H1 (cell line): ENCODE measurements at regions not wholly inside any gene's neighbourhood (a gene's known extent, or its start where the extent isn't known, plus 50 kb on each side); places are given as distances from the start of the nearest gene placed in this dataset.

Source experiments
- ATF3 ChIP-seq: IDR thresholded peaks from 2 replicates; pipeline ENCODE4 v1.6.1; 2011; ENCODE audit warnings: low read depth, mild to moderate bottlenecking, low read length; ENCODE audit not compliant: insufficient read depth
- CBX8 ChIP-seq: fragments of 300-800, 300-1000 bp; sonication (generic); IDR thresholded peaks from 2 replicates; pipeline ENCODE4 v1.7.1; 2016; ENCODE audit warnings: low read depth, low read length, borderline replicate concordance
- E2F6 ChIP-seq: IDR thresholded peaks from 2 replicates; pipeline ENCODE4 v1.6.1; 2012; ENCODE audit warnings: inconsistent platforms
- NRF1 ChIP-seq: IDR thresholded peaks from 2 replicates; pipeline ENCODE4 v1.6.1; 2011; ENCODE audit warnings: mild to moderate bottlenecking, low read depth, low read length, improper control_type of control experiment
- POLR2A ChIP-seq, 2 experiments: IDR thresholded peaks; 1 replicate in 1 of 2; 2 replicates in 1 of 2; pipeline ENCODE4 v1.6.1; 2011; ENCODE audit warnings: low read depth in 2 of 2, low read length in 2 of 2, mild to moderate bottlenecking in 2 of 2; ENCODE audit errors: control extremely low read depth in 1 of 2
- RAD21 ChIP-seq, 2 experiments: IDR thresholded peaks in 1 of 2; conservative IDR thresholded peaks in 1 of 2; 2 replicates each; pipeline ENCODE4 v1.6.1; 2011; ENCODE audit warnings: low read depth in 2 of 2, low read length in 2 of 2, improper control_type of control experiment in 1 of 2, inconsistent platforms in 1 of 2, mild to moderate bottlenecking in 1 of 2, moderate library complexity in 1 of 2
- RBBP5 ChIP-seq: IDR thresholded peaks from 2 replicates; pipeline ENCODE4 v1.7.1; 2012; ENCODE audit warnings: low read depth, mild to moderate bottlenecking, inconsistent platforms, low read length, moderate library complexity, borderline replicate concordance
- RXRA ChIP-seq: IDR thresholded peaks from 2 replicates; pipeline ENCODE4 v1.6.1; 2011; ENCODE audit warnings: low read depth, mild to moderate bottlenecking, low read length, moderate library complexity; ENCODE audit not compliant: insufficient read depth
- TBP ChIP-seq: IDR thresholded peaks from 2 replicates; pipeline ENCODE4 v1.6.1; 2011; ENCODE audit warnings: low read depth, low read length, improper control_type of control experiment

DNA sequence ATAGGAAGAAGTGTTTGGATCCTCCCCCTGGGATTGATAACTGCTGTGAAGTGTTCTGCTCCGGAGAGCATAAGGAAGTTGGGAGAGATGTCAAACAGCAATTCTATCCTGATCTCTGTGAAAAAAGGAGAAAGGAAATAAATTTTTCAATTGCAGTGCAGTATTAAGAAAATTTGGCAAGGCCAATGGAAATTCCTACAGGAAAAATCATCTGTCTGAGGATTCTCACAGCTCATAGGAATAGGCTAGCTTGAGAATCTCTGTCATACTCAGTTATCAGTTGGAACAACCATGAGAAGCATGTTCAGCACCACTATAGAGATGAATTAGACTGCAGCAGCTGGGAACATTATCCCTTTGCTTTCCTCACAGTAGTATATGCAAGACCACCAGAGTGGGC, 1238.9 kb upstream of the MIR17HG start (continued):
- TF ChIP-seq E2F6 (no peak), TBP (no peak), RBBP5 (no peak), POLR2A (IDR thresholded peaks at IDR 0.05; ENCODE audit: control extremely low read depth in 1 of 2, low read depth in 2 of 2, low read length in 2 of 2) (no peak), NRF1 (no peak), RXRA (no peak), RAD21 (IDR thresholded peaks at IDR 0.05 in 1 of 2, conservative IDR thresholded peaks at IDR 0.05 in 1 of 2; ENCODE audit: low read depth in 2 of 2, low read length in 2 of 2) (no peak), CBX8 (no peak), ATF3 (no peak)
- TF ChIP-seq, all 59 proteins: peak for 0
